Loucy (cell line): ENCODE measurements at regions not wholly inside any gene's neighbourhood (a gene's known extent, or its start where the extent isn't known, plus 50 kb on each side); places are given as distances from the start of the nearest gene placed in this dataset.
A peak's percentile ranks its signal among the peaks of the same experiment; 100 is the strongest.
"Not testable (repeated sequence)": the region's sequence is repeated elsewhere in the genome, so short reads cannot be mapped to it uniquely, and the experiment has no call there.

ENCODE experiments used
- H2AFZ ChIP-seq: fragments of 200-600 bp; sonication (generic); 2 replicates; pipeline ENCODE4 v1.6.0; 2016; ENCODE audit warnings: antibody characterized with exemption, mild to moderate bottlenecking, low read length, moderate library complexity
- H3F3A ChIP-seq: fragments of 200-600 bp; 2 replicates; pipeline ENCODE4 v1.6.0; 2016; ENCODE audit warnings: antibody characterized with exemption, low read depth, mild to moderate bottlenecking
- H3K27me3 ChIP-seq: fragments of 200-600 bp; sonication (generic); 2 replicates; pipeline ENCODE4 v1.6.1; 2014; ENCODE audit warnings: low read length, mild to moderate bottlenecking; ENCODE audit not compliant: insufficient read depth, poor library complexity, severe bottlenecking
- H3K36me3 ChIP-seq: fragments of 200-600 bp; sonication (generic); 2 replicates; pipeline ENCODE4 v1.6.1; 2016; ENCODE audit warnings: low read length; ENCODE audit not compliant: insufficient read depth
- H3K4me1 ChIP-seq: fragments of 200-600 bp; sonication (generic); 2 replicates; pipeline ENCODE4 v1.5.1; 2014; ENCODE audit warnings: low read length, mild to moderate bottlenecking; ENCODE audit not compliant: insufficient read depth, poor library complexity, severe bottlenecking
- H3K4me2 ChIP-seq: fragments of 200-600 bp; sonication (generic); 2 replicates; pipeline ENCODE4 v1.6.0; 2014; ENCODE audit warnings: antibody characterized with exemption, low read length, low read depth, mild to moderate bottlenecking; ENCODE audit not compliant: poor library complexity, severe bottlenecking
- H3K4me3 ChIP-seq: fragments of 200-600 bp; sonication (generic); 2 replicates; pipeline ENCODE4 v1.5.1; 2014; ENCODE audit warnings: low read length, mild to moderate bottlenecking, mixed read lengths; ENCODE audit not compliant: poor library complexity, severe bottlenecking
- H3K79me2 ChIP-seq: fragments of 200-600 bp; sonication (generic); 2 replicates; pipeline ENCODE4 v1.6.1; 2014; ENCODE audit warnings: low read length; ENCODE audit not compliant: insufficient read depth
- H3K9ac ChIP-seq: fragments of 200-600 bp; sonication (generic); 2 replicates; pipeline ENCODE4 v1.6.0; 2014; ENCODE audit warnings: mild to moderate bottlenecking, low read depth, low read length, moderate library complexity; ENCODE audit not compliant: poor library complexity, severe bottlenecking
- H3K9me2 ChIP-seq: fragments of 200-600 bp; sonication (generic); replicated peaks from 2 replicates; pipeline ENCODE4 v1.6.1; 2016; ENCODE audit warnings: low read depth, low read length, mixed read lengths
- H3K9me3 ChIP-seq: fragments of 200-600 bp; sonication (generic); 2 replicates; pipeline ENCODE4 v1.6.1; 2014; ENCODE audit warnings: mild to moderate bottlenecking, antibody characterized with exemption, low read length, low read depth; ENCODE audit not compliant: insufficient read depth
- H4K20me1 ChIP-seq: fragments of 200-600 bp; sonication (generic); 2 replicates; pipeline ENCODE4 v1.6.0; 2014; ENCODE audit warnings: antibody characterized with exemption, low read length, mild to moderate bottlenecking; ENCODE audit not compliant: insufficient read depth, poor library complexity, severe bottlenecking
- EZH2phosphoT487 ChIP-seq: fragments of 200-600 bp; IDR thresholded peaks from 2 replicates; pipeline ENCODE4 v1.6.1; 2018; ENCODE audit warnings: antibody characterized with exemption, mild to moderate bottlenecking, moderate library complexity, borderline replicate concordance
- TF ChIP-seq, protein P1 (sequence below): fragments of 200-600 bp; sonication (generic); conservative IDR thresholded peaks from 2 replicates; pipeline ENCODE4 v1.5.1; 2014; ENCODE audit warnings: mild to moderate bottlenecking, antibody characterized with exemption, low read length

DNA sequence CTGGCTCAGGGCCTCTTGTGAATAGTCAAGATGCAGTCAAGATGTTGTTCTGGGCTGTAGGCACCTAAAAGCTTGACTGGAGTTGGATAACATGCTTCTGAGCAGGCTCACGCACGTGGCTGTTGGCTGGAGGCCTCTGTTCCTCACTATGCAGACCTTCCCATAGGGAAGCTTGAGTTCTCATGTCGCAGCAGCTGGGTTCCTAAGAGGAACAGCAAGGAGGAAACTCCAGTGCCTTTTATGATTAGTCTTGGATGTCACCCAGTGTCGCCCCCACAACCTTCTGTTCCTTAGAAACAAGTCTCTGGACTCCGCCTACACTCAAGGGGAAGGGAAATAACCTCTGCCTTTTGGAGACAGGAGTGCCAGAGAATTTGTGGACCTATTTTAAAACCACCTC is 210.7 kb downstream of the BCAS1 start:
- Histone ChIP-seq H2AFZ (no peak overlapping the region), H3K4me2 (no peak overlapping the region)

DNA sequence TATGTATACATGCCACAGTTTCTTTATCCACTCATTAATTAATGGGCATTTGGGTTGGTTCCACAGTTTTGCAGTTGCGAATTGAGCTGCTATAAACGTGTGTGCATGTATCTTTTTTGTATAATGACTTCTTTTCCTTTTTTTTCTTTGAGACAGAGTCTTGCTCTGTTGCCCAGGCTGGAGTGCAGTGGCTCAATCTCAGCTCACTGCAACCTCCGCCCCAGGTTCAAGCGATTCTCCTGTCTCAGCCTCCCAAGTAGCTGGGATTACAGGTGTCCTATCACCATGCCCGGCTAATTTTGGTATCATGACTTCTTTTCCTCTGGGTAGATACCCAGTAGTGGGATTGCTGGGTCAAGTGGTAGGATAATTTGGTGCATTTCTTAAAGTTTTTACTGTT is 211.4 kb downstream of the BCAS1 start:
- H3F3A ChIP-seq, H3K4me2 ChIP-seq, H3K36me3 ChIP-seq, H3K9me3 ChIP-seq, H2AFZ ChIP-seq, H3K79me2 ChIP-seq, H3K9me2 ChIP-seq, H3K4me3 ChIP-seq, H4K20me1 ChIP-seq, H3K27me3 ChIP-seq, H3K9ac ChIP-seq: not testable (repeated sequence)
- H3K4me1 ChIP-seq: peaks cover 23% of the 10 kb centered on the region

More for the DNA sequence above, 210.7 kb downstream of the BCAS1 start:
- Histone ChIP-seq H4K20me1 (no peaks in the 10 kb centered on the region), H3F3A (no peaks in the 10 kb centered on the region), H3K79me2 (no peaks in the 10 kb centered on the region), H3K9ac (no peak overlapping the region), H3K4me3 (no peak overlapping the region), H3K9me3 (no peaks in the 10 kb centered on the region), H3K9me2 (no peaks in the 10 kb centered on the region), H3K36me3 (no peaks in the 10 kb centered on the region), H3K4me1 (peaks cover 23% of the 10 kb centered on the region), H3K27me3 (no peaks in the 10 kb centered on the region)
- no peak for TF ChIP-seq EZH2phosphoT487
- TF ChIP-seq, protein P1, sequence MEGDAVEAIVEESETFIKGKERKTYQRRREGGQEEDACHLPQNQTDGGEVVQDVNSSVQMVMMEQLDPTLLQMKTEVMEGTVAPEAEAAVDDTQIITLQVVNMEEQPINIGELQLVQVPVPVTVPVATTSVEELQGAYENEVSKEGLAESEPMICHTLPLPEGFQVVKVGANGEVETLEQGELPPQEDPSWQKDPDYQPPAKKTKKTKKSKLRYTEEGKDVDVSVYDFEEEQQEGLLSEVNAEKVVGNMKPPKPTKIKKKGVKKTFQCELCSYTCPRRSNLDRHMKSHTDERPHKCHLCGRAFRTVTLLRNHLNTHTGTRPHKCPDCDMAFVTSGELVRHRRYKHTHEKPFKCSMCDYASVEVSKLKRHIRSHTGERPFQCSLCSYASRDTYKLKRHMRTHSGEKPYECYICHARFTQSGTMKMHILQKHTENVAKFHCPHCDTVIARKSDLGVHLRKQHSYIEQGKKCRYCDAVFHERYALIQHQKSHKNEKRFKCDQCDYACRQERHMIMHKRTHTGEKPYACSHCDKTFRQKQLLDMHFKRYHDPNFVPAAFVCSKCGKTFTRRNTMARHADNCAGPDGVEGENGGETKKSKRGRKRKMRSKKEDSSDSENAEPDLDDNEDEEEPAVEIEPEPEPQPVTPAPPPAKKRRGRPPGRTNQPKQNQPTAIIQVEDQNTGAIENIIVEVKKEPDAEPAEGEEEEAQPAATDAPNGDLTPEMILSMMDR: no peak

DNA sequence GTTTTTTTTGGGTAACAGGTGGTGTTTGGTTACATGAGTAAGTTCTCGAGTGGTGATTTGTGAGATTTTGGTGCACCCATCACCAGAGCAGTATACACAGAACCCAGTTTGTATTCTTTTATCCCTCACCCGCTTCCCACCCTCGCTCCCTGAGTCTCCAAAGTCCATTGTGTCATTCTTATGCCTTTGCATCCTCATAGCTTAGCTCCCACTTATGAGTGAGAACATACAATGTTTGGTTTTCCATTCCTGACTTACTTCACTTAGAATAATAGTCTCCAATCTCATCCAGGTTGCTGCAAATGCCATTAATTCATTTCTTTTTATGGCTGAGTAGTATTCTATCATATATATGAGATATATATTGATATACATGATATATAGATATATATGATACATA is 211.9 kb downstream of the BCAS1 start:
- not testable (repeated sequence) for H3F3A ChIP-seq, H3K27me3 ChIP-seq, H3K4me2 ChIP-seq, H3K9me3 ChIP-seq, H3K9me2 ChIP-seq, H2AFZ ChIP-seq, H3K36me3 ChIP-seq, H3K4me3 ChIP-seq, H3K9ac ChIP-seq, H3K79me2 ChIP-seq, H4K20me1 ChIP-seq
- H3K4me1 ChIP-seq: peaks cover 23% of the 10 kb centered on the region

DNA sequence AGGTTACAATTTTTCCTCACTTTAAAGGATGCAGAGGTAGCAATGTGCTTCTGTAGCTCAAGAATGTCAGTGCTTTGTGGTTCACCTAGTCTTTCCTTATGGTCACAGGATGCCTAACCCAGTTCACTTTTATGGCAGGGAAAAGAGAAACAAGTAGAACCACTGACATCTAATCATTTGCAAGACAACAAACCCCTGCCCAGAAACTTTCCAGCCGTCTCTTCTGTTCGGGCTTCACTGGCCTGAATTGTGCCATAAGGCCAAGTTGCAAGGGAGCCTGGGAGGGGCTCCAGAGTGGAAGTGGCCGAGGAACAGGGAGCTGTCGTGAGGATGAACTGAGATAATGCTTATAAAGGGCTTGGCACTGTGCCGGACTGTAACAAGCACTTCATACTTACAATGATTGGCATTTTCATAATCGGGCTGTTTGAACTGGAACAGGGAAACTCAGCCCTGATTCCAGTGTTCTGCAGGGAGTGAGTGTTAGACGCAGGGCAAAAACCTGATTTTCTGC is 212.6 kb downstream of the BCAS1 start:
- peak overlapping the region; percentile 22 for H3K4me2 ChIP-seq
- no peaks in the 10 kb centered on the region for H3K9me3 ChIP-seq
- H3F3A ChIP-seq: no peaks in the 10 kb centered on the region; the same call in 1 of the 2 replicates
- H4K20me1 ChIP-seq: no peaks in the 10 kb centered on the region
- no peaks in the 10 kb centered on the region for H3K9me2 ChIP-seq
- no peak overlapping the region for H3K4me3 ChIP-seq
- TF ChIP-seq EZH2phosphoT487: no peak
- TF ChIP-seq, protein P1: no peak
- peak overlapping the region; percentile 47 for H2AFZ ChIP-seq
- no peak overlapping the region for H3K9ac ChIP-seq
- H3K36me3 ChIP-seq: no peaks in the 10 kb centered on the region
- no peaks in the 10 kb centered on the region for H3K79me2 ChIP-seq
- H3K4me1 ChIP-seq: peaks cover 23% of the 10 kb centered on the region
- H3K27me3 ChIP-seq: no peaks in the 10 kb centered on the region
